HG02970 (cell line): ENCODE measurements at regions not wholly inside any gene's neighbourhood (a gene's known extent, or its start where the extent isn't known, plus 50 kb on each side); places are given as distances from the start of the nearest gene placed in this dataset.
"Not testable (repeated sequence)": the region's sequence is repeated elsewhere in the genome, so short reads cannot be mapped to it uniquely, and the experiment has no call there.

Experiments used
- ATAC-seq: cut with Tn5 transposase; IDR thresholded peaks from one replicate; pipeline ENCODE4 v1.9.1; 2021; ENCODE audit warnings: mild to moderate bottlenecking, moderate library complexity, moderate number of reproducible peaks; ENCODE audit not compliant: unreplicated experiment, low FRiP score

GRCh38 chr5:154593796-154594195, 115.8 kb upstream of the HAND1 start:
- ATAC-seq: no peak

- no peak for ATAC-seq
Measured at GRCh38 chr5:154593071-154593470, 115.0 kb upstream of the HAND1 start.

GRCh38 chr5:154590093-154590724, 112.2 kb upstream of the HAND1 start:
- no peak for ATAC-seq

- no peak for ATAC-seq
Measured at GRCh38 chr5:154589511-154589910, 111.5 kb upstream of the HAND1 start.

- ATAC-seq: not testable (repeated sequence)
Measured at GRCh38 chr5:154588833-154589425, 110.9 kb upstream of the HAND1 start.

- ATAC-seq: no peak
Measured at GRCh38 chr5:154588091-154588774, 110.2 kb upstream of the HAND1 start.

GRCh38 chr5:154587123-154588026, 109.3 kb upstream of the HAND1 start:
- no peak for ATAC-seq

GRCh38 chr5:154583671-154584177, 105.7 kb upstream of the HAND1 start:
- ATAC-seq: no peak

- no peak for ATAC-seq
Measured at GRCh38 chr5:154580422-154580821, 102.4 kb upstream of the HAND1 start.

- ATAC-seq: no peak
Measured at GRCh38 chr5:154577416-154577815, 99.4 kb upstream of the HAND1 start.

- ATAC-seq: no peak
Measured at GRCh38 chr5:154576429-154576806, 98.4 kb upstream of the HAND1 start.

GRCh38 chr5:154575546-154576428, 97.8 kb upstream of the HAND1 start:
- no peak for ATAC-seq

GRCh38 chr5:154573011-154573410, 95.0 kb upstream of the HAND1 start:
- no peak for ATAC-seq

GRCh38 chr5:154571325-154572035, 93.5 kb upstream of the HAND1 start:
- no peak for ATAC-seq

GRCh38 chr5:154570572-154571324, 92.7 kb upstream of the HAND1 start:
- no peak for ATAC-seq

GRCh38 chr5:154568589-154568988, 90.6 kb upstream of the HAND1 start:
- ATAC-seq: no peak

- ATAC-seq: no peak
Measured at GRCh38 chr5:154567155-154567554, 89.1 kb upstream of the HAND1 start.

GRCh38 chr5:154566146-154566680, 88.2 kb upstream of the HAND1 start:
- no peak for ATAC-seq
